GM19328 (cell line): ENCODE measurements at regions not wholly inside any gene's neighbourhood (a gene's known extent, or its start where the extent isn't known, plus 50 kb on each side); places are given as distances from the start of the nearest gene placed in this dataset.
"Not testable (repeated sequence)": the region's sequence is repeated elsewhere in the genome, so short reads cannot be mapped to it uniquely, and the experiment has no call there.

ENCODE experiments used
- ATAC-seq: cut with Tn5 transposase; IDR thresholded peaks from one replicate; pipeline ENCODE4 v1.9.1; 2021; ENCODE audit warnings: mild to moderate bottlenecking, moderate library complexity; ENCODE audit not compliant: unreplicated experiment

DNA sequence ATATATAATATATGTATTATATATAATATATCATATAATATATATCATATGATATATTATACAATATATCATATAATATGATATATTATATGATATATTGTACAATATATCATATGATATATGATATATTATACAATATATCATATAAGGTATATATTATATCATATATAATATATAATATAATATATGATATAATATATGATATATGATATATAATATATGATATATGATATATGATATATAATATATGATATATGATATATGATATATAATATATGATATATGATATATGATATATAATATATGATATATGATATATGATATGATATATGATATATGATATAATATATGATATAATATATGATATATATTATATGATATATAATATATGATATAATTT is 617.3 kb downstream of the TRIB2 start:
- ATAC-seq: not testable (repeated sequence)

DNA sequence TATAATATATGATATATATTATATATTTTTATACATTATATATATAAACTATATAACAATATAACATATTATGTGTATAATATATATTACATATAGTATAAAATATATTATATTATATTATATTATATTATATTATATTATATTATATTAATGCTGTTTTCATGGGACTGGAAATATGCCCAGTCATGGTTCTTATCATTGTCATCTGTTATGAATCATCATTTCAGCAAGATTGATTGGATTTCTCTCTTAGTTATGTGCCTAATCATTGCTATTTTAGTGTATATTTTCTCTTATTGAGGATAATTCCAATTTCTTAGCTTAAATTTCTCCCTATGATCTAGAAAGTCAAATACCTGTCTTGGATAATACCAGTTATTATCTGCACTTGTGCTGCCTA is 617.8 kb downstream of the TRIB2 start:
- ATAC-seq: no peak

DNA sequence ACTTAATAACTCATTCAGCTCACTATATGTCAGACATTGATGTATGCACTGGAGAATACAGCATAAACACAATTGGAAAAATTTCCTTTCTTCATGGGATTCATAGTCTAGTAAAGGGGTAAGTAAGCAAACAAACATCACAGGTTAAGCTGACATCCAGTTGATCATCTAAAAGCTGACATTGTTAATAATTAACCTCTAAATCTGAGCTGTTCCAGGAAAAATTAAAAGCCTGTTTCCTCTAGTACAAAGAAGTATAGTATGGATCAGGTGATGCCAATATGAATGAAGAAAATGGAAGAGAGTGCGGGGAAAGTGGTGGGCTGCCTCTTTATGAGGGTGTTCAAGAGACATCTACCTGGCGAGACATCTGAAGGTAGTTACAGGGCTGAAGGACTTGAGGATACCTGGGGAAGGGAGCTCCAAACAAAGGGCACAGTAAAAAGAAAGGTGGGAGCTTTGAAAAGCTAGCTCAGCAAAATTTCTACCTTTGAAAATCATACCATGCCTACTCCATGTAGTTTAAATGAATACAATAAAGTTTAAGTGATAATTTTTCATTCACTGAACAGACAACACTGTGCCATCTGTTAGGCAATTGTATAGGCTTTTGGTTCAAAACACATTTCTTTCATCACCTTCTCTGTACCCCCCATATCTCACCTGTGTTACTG is 619.3 kb downstream of the TRIB2 start:
- ATAC-seq: no peak

DNA sequence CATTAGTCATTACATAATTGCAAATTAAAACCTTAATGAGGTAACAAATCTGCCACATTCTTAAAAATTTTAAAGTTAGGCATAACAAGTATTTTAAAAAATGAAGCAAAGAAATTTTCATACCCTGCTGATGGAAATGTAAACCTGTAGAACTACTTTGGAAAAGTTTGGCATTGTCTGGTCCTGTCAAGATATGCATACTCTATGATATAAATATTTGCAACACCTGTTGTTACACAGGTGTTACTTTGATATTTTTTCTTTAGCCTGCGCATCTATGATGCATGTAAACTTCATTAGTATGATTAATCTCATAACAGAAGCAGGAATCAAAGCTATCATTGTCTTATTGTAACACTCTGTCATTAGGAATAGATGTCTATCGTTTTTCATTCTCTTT is 634.3 kb downstream of the TRIB2 start:
- no peak for ATAC-seq

DNA sequence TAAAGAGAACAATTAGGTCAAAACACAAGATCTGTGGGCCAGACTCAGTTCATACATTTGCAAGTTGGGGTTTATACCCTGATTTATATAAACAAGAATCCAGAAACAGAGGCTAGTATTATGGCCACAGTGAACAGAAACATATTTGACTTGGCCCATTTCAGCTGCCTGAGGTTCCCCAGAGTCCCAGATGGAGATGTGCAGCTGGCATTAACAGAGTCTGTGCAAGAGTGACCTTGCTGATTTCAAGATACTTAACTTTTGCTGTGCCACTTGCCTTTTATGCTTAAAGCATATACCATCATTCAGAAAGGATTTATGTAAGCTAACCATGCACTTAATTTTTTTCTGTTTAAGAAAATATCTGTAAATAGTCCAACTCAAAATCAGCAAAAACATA is 636.3 kb downstream of the TRIB2 start:
- no peak for ATAC-seq

DNA sequence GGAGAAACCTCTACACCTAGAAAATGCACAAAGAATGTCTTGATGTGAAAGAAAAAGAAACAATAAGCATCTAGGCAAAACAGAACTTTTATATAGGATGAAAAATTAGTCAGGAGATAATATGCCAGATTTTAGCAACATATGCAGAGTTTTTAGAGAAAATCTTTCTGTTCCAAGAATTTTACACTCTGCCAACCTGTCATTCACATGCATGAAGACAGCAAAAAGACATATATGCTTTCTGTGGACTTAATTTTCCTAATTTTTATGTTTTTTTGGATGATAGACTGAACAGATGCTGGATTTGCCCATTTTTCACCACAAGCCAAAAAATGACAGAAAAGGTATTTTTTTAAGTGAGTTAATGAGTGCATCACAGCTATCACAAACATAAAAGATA is 637.3 kb downstream of the TRIB2 start:
- no peak for ATAC-seq

DNA sequence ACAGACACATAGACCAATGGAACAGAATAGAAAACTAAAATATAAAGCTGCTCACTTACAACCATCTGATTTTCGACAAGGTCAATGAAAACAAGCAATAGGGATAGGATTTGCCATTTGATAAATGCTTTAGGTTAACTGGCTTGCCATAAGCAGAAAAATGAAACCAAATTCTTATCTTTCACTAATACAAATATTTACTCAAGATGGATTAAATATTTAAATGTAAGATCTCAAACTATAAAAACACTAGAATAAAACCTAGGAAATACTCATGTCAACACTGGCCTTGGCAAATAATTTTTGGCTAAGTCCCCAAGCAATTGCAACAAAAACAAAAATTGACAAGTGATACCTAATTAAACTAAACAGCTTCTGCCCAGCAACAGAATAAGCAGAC is 665.2 kb downstream of the TRIB2 start:
- ATAC-seq: not testable (repeated sequence)

DNA sequence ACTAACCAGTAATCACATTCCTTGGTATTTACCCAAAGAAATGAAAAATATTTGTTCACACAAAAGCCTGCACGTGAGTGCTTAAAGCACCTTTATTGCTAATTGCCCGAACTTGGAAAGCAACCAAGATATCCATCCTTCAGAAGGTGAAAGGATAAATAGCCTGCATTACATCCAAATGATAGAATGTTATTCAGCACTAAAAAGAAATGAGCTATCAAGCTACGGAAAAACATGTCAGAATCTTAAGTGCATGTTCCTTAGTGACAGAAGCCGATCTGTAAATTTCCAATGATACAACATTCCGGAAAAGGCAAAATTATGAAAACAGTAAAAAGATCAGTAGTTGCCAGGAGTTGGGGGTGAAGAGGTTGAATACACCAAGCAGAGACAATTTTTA is 672.4 kb downstream of the TRIB2 start:
- ATAC-seq: not testable (repeated sequence)

DNA sequence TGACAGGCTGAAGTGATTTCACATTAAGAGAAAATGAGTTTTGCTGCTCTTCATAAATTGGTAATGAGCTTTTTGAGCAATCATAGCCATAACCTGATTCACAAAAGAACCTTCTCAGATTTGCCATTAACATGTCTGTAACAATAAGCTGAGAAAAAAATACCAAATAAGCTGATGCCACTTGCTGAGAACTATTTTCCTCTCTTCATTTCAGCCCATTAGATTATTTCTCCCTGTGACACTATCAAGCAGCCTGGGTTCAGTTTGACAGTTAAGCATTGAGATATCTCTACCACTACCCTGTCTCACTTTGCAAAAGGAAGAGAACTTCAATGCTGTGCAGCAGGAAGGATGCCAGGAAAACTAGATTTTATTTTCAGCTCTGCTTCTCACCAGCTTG is 673.9 kb downstream of the TRIB2 start:
- no peak for ATAC-seq

DNA sequence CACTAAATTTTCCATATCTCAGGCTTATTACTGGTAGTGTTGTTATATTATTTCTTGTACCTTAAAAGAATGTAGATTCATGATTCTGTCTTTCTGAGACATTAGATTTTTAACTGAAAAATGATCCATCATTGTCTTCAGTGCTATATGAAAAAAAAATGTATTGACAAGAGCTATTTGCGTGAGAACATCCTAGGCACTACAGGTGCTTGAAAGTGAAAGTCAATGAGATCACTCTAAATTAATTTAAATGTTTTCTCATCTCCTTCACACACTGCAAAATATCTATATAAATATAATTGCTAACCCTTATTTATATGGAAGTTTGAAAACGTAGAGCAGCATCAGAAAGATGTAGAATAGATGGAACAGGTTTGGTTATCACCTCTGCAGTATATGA is 684.6 kb downstream of the TRIB2 start:
- no peak for ATAC-seq

DNA sequence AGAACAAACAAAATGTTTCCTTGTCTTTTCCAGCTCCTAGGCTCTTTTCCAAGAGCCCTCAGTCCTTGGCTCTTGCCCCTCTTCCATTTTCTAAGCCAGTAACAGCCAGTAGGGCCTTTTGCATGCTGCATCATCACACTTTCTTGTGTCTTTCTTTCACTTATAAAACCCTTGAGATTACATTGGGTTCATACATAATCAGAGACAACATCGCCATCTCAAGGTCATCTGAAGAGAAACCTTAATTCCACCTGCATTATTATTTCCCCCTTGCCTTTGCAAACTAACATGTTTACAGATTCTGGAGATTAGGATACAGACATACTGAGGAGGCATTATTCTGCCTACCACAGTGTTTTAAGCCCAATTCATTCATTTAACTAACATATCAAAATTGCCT is 697.3 kb downstream of the TRIB2 start:
- no peak for ATAC-seq

DNA sequence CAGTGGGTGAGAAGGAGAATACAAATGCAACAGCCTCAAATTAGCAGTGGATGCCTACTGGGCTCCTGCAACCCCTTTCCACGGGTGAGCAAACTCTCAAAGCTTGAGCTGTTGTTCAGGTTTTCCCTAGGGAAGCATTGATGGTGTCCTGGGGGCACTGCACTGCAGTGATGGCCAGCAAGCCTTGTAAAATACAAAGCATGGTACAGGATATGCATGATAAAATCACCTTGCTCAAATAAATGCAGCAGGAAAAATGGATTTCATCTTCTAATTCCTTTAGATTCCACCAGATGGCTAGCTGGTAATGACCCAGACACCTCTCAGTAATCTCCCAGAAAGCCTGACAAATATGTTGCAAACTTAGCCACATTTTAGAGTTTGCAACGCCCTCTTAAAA is 698.2 kb downstream of the TRIB2 start:
- no peak for ATAC-seq

DNA sequence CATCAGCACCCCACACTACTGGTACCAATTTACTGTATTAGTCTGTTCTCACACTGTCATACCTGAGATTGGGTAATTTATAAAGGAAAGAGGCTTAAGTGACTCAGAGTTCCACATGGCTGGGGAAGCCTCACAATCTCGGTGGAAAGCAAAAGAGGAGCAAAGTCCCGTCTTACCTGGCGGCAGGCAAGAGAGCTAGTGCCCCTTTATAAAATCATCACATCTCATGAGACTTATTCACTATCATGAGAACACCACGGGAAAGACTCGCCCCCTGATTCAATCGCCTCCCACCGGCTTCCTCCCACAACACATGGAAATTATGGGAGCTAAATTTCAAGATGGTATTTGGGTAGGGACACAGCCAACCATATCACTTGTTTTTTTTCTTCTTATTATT is 717.2 kb downstream of the TRIB2 start:
- no peak for ATAC-seq

DNA sequence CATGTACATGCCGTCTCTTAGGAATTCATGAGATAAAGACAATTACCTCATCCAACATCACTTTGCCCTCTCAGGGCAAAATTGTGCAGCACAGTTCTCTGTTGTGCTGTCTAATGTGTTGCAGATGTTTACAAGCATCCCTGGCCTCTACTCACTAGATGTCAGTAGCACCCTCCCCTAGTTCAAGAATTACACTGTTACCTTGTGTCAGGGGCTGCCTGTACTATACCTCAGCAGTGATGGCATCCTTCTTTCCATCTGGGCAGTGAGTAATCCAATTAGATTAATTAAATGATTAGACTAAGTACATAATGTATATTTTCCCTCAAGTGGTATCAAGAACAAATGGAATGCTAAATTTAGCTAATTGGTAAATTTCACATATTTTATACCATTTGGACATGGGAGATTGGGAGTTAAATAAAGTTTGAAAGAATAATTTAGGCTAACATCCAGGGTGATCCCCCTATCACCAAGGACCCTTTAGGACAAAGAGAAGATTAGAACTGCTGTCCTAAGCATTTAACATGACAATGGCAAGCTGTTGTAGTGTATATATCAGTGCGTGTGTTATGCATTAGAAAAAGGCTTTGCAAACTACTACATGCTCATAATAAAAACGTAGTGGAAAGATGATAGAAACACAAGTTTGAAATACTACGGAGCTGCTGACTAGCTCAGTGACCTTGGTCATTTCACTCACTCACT is 727.0 kb downstream of the TRIB2 start:
- ATAC-seq: not testable (repeated sequence)

DNA sequence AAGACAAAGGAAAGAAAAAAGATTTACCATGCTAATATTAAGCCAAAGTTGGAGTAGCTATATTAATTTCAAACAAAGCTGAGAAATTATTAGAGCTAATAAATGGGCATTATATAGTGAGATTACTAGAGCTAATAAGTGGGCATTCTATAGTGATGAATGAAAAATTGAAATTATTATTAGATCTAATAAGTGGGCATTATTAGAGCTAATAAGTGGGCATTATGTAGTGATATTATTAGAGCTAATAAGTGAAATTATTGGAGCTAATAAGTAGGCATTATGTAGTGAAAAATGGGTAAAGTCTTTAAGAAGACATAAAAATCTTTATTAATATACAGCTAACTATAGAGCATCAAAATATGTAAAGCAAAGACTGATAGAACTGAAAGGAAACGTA is 745.7 kb downstream of the TRIB2 start:
- ATAC-seq: no peak

DNA sequence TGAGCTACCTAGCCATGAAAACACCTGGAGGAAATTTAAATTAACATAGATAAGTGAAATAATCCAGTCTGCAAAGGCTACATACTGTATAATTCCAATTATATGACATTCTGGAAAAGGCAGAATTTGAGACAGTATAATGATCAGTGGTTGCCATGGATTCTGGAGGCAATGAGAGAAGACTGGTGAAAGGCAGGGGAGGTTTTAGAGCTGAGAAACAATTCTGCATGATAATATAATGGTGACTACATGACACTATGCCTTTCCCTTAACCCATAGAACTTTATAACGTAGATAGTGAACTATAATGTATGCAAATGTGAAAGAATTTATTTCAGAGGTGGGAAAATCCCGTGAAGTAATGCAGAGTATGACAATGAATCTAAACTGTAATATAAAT is 749.3 kb downstream of the TRIB2 start:
- ATAC-seq: no peak

DNA sequence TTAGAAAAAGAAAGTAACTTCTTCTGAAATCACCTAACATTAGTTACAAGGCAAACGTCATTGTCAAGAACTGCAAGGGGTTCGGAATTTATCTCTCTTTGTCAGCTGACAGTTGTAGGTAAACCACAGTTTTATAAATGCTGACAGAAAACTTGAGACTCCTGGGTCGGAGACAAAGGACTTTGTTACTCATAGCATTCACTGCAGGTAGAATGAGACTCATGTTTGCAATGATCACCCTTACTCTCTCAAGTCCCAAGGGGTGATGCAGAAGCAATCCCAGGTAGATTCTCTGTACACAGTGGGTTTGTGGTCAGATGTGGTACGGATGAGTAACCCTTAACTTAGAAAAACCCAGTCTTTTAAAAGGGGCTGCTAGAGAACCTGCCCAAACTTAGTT is 757.8 kb downstream of the TRIB2 start:
- ATAC-seq: no peak

DNA sequence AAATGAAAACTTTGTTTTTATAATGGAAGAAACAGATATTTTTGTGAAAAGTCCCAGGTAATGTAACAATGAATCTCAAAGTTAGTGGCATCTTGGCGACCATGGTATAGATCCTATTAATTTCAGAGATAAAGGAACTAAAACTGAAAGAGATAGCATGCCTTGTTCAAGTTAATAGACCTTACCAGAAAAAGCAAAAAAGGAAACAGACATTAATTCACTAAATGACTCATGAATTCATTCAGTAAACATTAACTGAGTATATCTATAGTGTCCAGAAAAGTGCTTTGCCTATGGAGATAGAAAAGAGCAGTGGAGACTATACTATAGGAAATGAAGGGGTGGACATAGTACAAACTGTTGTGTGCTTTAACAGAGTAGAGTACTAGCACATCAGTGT is 763.3 kb downstream of the TRIB2 start:
- no peak for ATAC-seq

DNA sequence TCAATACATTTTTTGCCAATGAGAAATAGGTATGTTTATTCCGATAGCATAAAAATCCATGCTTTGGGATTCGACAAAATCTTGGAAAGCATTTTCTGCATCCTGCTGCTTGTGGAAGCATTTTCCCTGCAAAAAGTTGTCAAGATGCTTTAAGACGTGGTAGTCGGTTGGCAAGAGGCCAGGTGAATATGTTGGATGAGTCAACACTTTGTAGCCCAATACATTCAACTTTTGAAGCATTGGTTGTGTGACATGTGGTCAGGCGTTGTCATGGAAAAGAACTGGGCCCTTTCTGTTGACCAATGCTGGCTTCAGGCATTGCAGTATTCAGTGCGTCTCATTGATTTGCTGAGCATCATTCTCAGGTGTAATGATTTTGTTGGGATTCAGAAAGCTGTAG is 764.5 kb downstream of the TRIB2 start:
- ATAC-seq: no peak

DNA sequence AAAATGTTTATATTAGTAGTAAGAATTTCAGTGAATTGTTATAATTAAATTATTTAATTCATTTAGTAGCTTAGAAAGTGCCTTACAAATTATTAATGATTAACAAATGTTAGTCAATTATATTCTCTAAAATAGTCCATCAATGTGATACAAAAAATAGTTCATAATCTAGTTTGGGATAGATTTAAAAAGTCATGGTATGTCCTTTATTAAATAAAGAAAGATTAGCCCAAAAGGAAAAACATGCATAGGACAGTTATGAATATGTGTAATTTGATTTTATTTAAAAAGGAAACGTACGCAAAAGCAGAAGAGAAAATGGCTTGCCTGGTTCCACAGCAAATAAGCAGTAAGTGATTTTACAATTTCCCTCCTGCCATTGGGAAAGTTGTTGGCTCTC is 768.5 kb downstream of the TRIB2 start:
- no peak for ATAC-seq

DNA sequence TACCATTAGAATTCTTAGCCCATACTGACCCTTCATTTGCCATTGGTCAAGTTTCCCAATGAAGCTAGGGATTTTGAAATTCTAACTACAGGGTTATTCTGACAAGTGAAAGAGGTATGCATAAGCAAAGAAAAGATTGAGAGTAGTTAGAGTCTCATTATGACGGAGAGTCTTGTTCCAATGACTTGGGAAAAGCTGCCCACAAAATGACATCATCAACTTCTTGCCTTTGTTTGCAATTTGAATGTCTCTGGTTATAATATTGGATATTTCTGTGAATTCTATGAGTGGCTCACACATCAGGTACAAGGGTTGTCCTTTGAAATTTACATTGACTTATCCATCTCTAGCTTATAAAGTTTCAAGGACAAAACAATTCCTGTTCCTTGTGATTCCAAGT is 772.2 kb downstream of the TRIB2 start:
- no peak for ATAC-seq

DNA sequence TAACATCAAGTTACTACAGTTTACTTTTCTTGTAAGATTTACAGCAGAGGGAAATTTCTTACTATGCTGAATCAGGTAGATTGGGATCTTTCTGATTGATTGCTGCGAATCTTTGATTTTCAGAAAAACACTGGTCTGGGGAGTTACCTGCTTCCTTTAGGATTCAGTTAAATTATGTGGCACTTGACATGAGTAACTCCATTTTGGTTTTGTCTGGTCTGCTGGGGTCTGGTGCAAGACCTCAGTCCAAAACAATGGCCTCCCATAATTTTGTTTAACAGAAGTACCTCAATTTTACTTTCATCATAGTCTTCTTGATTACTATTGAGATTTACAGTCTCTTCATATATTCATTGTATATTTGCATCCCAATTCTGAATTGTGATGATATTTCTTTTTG is 775.5 kb downstream of the TRIB2 start:
- ATAC-seq: no peak

DNA sequence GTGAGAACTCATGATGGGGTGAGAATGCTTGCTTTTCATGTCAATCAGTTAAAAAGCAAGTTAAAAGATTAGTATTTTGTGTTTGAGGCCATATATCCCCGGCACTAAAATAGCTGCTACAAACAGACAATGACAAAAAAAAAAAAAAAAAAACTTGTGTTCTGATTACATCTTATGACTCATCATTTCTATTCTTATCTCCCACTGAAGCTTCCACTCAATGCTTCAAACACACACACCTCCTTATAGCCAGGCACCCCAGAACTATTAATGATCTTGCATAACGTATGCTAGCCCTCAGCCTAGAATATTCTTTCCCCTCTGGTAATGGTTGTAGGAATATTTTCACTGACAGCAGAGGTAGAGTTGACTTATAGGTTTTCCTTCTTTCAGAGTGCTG is 778.3 kb downstream of the TRIB2 start:
- ATAC-seq: no peak
